ENCODE measurements at regions not wholly inside any gene's neighbourhood (a gene's known extent, or its start where the extent isn't known, plus 50 kb on each side); places are given as distances from the start of the nearest gene placed in this dataset.

- TF ChIP-seq AR (CRISPR knock-in tag; IDR thresholded peaks at IDR 0.05) (no peak), TEAD4 (CRISPR knock-in tag; IDR thresholded peaks at IDR 0.05) (no peak), ARID4B (CRISPR knock-in tag; IDR thresholded peaks at IDR 0.05; ENCODE audit: borderline replicate concordance) (no peak)
Measured at GRCh38 chr2:220033546-220033945, 406.1 kb downstream of the SLC4A3 start (continued).

GRCh38 chr2:220034426-220035130, 407.1 kb downstream of the SLC4A3 start:
- Mint-ChIP-seq H3K27ac (no peak overlapping the region), H3K4me3 (no peak overlapping the region), H3K36me3 (0 out of 2 replicates have a peak, but pooled peaks cover 3% of the 10 kb centered on the region), H3K27me3 (ENCODE audit: low read depth) (no peaks in the 10 kb centered on the region), H3K4me1 (peaks cover 14% of the 10 kb centered on the region), H3K9me3 (peaks cover 17% of the 10 kb centered on the region)
- ChIA-PET POLR2A (no interaction called here), CTCF (interaction anchor here (0.8 kb wide), 1 partner anchor 38 kb away, joined by 3 read pairs; no protein-coding TSS in a partner anchor)
- no peak for ATAC-seq
- no peak for DNase-seq (ENCODE audit: low spot score)
- TF ChIP-seq CTCF (IDR thresholded peaks at IDR 0.05) = no peak
- no peak for TF ChIP-seq ARID4B (CRISPR knock-in tag; IDR thresholded peaks at IDR 0.05; ENCODE audit: borderline replicate concordance)
- no peak for TF ChIP-seq CBFB (CRISPR knock-in tag; IDR thresholded peaks at IDR 0.05; ENCODE audit: low read depth)
- no peak for TF ChIP-seq FOXP1 (CRISPR knock-in tag; IDR thresholded peaks at IDR 0.05; ENCODE audit: borderline replicate concordance)
- TF ChIP-seq MAX (CRISPR knock-in tag; IDR thresholded peaks at IDR 0.05) = no peak
- no peak for TF ChIP-seq PRDM15 (CRISPR knock-in tag; IDR thresholded peaks at IDR 0.05)
- no peak for TF ChIP-seq TEAD1 (CRISPR knock-in tag; IDR thresholded peaks at IDR 0.05)
- TF ChIP-seq NR3C1 (CRISPR knock-in tag; conservative IDR thresholded peaks at IDR 0.05; ENCODE audit: low read depth) = no peak
- no peak for TF ChIP-seq GRHL2 (CRISPR knock-in tag; IDR thresholded peaks at IDR 0.05; ENCODE audit: insufficient replicate concordance, severe bottlenecking)

Data from WTC11 (cell line).